Hepatocyte (in vitro differentiated cells): ENCODE measurements at regions not wholly inside any gene's neighbourhood (a gene's known extent, or its start where the extent isn't known, plus 50 kb on each side); places are given as distances from the start of the nearest gene placed in this dataset.

Experiments
- EZH2 ChIP-seq: fragments of 200-600 bp; sonication (generic); IDR thresholded peaks from 2 replicates; pipeline ENCODE4 v1.6.1; 2016; ENCODE audit warnings: antibody characterized with exemption, mild to moderate bottlenecking, borderline replicate concordance
- TF ChIP-seq, protein P1 (sequence below): fragments of 200-600 bp; sonication (generic); IDR thresholded peaks from 2 replicates; pipeline ENCODE4 v1.5.1; 2016; ENCODE audit warnings: antibody characterized with exemption, mild to moderate bottlenecking; ENCODE audit not compliant: poor library complexity

DNA sequence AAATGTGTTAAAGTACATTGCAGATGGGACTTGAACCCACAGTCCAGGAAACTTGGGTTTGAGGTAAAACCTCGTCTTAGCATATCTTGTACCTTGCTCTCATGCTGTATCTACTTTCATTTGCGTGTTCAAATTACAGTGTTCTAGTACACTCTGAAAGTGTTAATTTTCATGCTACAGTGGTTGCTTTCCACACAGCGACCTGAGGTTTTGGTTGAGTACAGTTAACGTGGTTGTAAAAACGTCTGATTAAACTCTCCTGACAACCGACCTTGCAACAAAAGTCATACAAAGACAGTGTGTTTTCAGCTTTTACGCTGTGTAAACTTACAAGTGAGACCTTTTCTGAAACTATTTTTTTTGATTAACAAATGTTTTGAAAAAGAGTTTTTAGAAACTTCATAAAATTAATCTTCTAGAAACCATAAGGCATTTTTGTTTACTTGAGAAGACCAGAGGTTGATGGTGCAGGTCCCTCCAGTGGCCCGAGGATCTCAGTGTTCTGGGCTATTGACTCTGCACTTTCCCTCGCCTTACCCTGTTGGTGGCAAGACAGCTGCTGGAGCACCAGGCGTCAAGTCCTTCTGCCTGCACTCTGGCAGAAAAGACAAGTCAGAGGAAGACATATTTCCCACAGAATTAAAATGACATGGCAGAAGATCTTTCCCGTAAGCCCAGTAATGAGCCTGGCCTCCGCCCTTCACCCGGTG, 334.0 kb downstream of the THBS2 start:
- TF ChIP-seq, protein P1, sequence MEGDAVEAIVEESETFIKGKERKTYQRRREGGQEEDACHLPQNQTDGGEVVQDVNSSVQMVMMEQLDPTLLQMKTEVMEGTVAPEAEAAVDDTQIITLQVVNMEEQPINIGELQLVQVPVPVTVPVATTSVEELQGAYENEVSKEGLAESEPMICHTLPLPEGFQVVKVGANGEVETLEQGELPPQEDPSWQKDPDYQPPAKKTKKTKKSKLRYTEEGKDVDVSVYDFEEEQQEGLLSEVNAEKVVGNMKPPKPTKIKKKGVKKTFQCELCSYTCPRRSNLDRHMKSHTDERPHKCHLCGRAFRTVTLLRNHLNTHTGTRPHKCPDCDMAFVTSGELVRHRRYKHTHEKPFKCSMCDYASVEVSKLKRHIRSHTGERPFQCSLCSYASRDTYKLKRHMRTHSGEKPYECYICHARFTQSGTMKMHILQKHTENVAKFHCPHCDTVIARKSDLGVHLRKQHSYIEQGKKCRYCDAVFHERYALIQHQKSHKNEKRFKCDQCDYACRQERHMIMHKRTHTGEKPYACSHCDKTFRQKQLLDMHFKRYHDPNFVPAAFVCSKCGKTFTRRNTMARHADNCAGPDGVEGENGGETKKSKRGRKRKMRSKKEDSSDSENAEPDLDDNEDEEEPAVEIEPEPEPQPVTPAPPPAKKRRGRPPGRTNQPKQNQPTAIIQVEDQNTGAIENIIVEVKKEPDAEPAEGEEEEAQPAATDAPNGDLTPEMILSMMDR: no peak
- no peak for TF ChIP-seq EZH2
